ENCODE measurements at regions not wholly inside any gene's neighbourhood (a gene's known extent, or its start where the extent isn't known, plus 50 kb on each side); places are given as distances from the start of the nearest gene placed in this dataset.

- no peak overlapping the region for H3K27ac ChIP-seq
- TF ChIP-seq CTCF (IDR thresholded peaks at IDR 0.05) (no peak), ZFX (IDR thresholded peaks at IDR 0.05; ENCODE audit: borderline replicate concordance) (no peak)
These were observed 115.0 kb upstream of the LGALSL start for GRCh38 chr2:64338910-64339500.

GRCh38 chr2:64341461-64341860 lies 112.5 kb upstream of the LGALSL start:
- no peak for TF ChIP-seq CTCF (IDR thresholded peaks at IDR 0.05)
- no peak for TF ChIP-seq ZFX (IDR thresholded peaks at IDR 0.05; ENCODE audit: borderline replicate concordance)
- H3K27ac ChIP-seq: no peak overlapping the region

GRCh38 chr2:64342195-64343099 lies 111.5 kb upstream of the LGALSL start:
- TF ChIP-seq ZFX (IDR thresholded peaks at IDR 0.05; ENCODE audit: borderline replicate concordance) (no peak), CTCF (IDR thresholded peaks at IDR 0.05) (no peak)
- H3K27ac ChIP-seq: no peak overlapping the region

GRCh38 chr2:64344999-64345576 lies 108.9 kb upstream of the LGALSL start:
- no peak overlapping the region for H3K27ac ChIP-seq
- TF ChIP-seq ZFX (IDR thresholded peaks at IDR 0.05; ENCODE audit: borderline replicate concordance) (no peak), CTCF (IDR thresholded peaks at IDR 0.05) (no peak)

- no peak overlapping the region for H3K27ac ChIP-seq
- no peak for TF ChIP-seq ZFX (IDR thresholded peaks at IDR 0.05; ENCODE audit: borderline replicate concordance)
- no peak for TF ChIP-seq CTCF (IDR thresholded peaks at IDR 0.05)
These were observed 108.0 kb upstream of the LGALSL start for GRCh38 chr2:64345998-64346397.

GRCh38 chr2:64348386-64349130 lies 105.4 kb upstream of the LGALSL start:
- TF ChIP-seq CTCF (IDR thresholded peaks at IDR 0.05) (no peak), ZFX (IDR thresholded peaks at IDR 0.05; ENCODE audit: borderline replicate concordance) (no peak)
- H3K27ac ChIP-seq: no peak overlapping the region

Measured in 22Rv1 (cell line).